GM12891 (cell line): ENCODE measurements at regions not wholly inside any gene's neighbourhood (a gene's known extent, or its start where the extent isn't known, plus 50 kb on each side); places are given as distances from the start of the nearest gene placed in this dataset.

ENCODE experiments used
- DNase-seq: peaks from one replicate; pipeline ENCODE4 v3.0.0; 2011; ENCODE audit warnings: low spot score; ENCODE audit not compliant: insufficient read length
- FAIRE-seq: peaks from 2 replicates; lab custom pipeline; 2011; peaks lifted over from hg19 to GRCh38; lab: Jason Lieb, UNC
- PAX5 ChIP-seq: IDR thresholded peaks from 2 replicates; pipeline ENCODE4 v1.6.1; 2011; ENCODE audit warnings: low read length, moderate library complexity, mild to moderate bottlenecking; ENCODE audit not compliant: insufficient read depth, severe bottlenecking
- POLR2A ChIP-seq: IDR thresholded peaks from 2 replicates; pipeline ENCODE4 v1.6.1; 2011; ENCODE audit warnings: low read depth, low read length, control low read depth
- POLR2AphosphoS5 ChIP-seq: IDR thresholded peaks from 2 replicates; pipeline ENCODE4 v1.6.1; 2011; ENCODE audit warnings: low read depth, low read length, control low read depth
- POU2F2 ChIP-seq: IDR thresholded peaks from 2 replicates; pipeline ENCODE4 v1.6.1; 2011; ENCODE audit warnings: low read depth, mild to moderate bottlenecking, control low read depth, low read length, moderate library complexity
- SPI1 ChIP-seq: IDR thresholded peaks from 2 replicates; pipeline ENCODE4 v1.6.1; 2011; ENCODE audit warnings: low read depth, low read length, control low read depth
- TAF1 ChIP-seq: IDR thresholded peaks from 2 replicates; pipeline ENCODE4 v1.6.1; 2011; ENCODE audit warnings: low read depth, low read length, control low read depth

- FAIRE-seq (no peak), DNase-seq (no peak)
- TF ChIP-seq TAF1 (no peak), PAX5 (no peak), POLR2AphosphoS5 (no peak), SPI1 (no peak), POU2F2 (no peak), POLR2A (no peak)
Observed at GRCh38 chr12:93279565-93280412, 97.9 kb upstream of the NUDT4 start.

GRCh38 chr12:93287149-93287548, 90.6 kb upstream of the NUDT4 start:
- FAIRE-seq: no peak
- TF ChIP-seq TAF1 (no peak), POU2F2 (no peak), PAX5 (no peak), POLR2AphosphoS5 (no peak), POLR2A (no peak), SPI1 (no peak)
- DNase-seq: no peak

DNA sequence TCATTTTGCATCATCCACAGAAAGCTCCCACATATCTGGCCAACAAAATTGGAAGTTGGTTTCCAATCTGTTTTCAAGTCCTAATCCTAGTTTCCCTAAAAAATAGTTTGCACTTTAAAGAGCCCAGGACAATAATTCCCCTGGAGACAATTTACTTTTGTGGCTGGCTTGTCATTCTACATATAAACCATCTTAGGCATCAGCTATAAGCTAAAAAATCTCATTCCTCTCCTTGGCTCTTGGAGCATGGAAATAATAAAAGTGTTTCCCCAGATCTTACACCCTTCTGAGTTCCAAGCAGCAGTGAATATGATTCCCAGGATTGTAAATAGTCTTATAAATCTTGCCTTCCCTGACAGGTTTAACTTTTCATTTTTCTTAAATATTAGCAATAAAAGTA, 89.1 kb upstream of the NUDT4 start:
- no peak for FAIRE-seq
- DNase-seq: no peak
- TF ChIP-seq PAX5 (no peak), TAF1 (no peak), POU2F2 (no peak), POLR2AphosphoS5 (no peak), SPI1 (no peak), POLR2A (no peak)

DNA sequence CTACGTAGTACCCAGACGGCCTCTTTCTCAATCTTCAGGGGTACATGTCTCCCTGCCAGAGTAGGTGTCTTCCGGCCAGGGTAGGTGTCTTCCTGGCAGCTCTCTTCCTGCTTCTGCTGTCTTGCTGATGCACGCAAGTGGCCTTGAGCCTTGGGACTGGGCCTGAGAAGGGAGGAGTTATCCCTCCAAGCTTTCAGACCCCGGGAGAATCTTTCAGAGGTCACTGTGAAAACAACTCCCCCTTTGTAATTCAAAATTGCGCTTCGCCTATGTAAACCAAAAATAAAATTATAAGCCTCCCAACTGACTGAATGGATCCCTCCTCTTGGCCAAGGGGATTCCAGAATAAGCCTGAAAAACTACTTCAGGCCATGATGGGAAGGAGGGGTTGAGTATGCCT, 87.3 kb upstream of the NUDT4 start:
- TF ChIP-seq SPI1: no peak
- TF ChIP-seq PAX5: no peak
- no peak for TF ChIP-seq TAF1
- no peak for TF ChIP-seq POLR2AphosphoS5
- TF ChIP-seq POU2F2: no peak
- no peak for TF ChIP-seq POLR2A
- FAIRE-seq (no peak), DNase-seq (no peak)

DNA sequence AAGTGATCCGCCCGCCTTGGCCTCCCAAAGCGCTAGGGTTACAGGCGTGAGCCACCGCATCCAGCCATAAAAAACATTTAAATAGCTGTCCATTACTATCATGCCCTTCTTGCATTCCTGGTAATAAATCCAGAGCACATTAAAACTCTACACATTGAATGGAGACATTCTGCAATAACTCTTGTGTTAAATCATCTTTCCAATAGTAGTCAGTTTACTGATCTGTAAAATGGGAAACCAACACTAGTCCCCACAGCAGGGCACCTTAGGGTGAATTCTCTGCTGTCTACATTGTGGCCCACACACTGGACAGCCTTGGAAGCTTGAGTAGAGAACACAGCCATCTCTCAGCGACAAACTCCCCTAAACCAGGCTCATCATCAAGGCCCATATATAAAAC, 85.5 kb upstream of the NUDT4 start:
- no peak for TF ChIP-seq POU2F2
- TF ChIP-seq TAF1: no peak
- no peak for TF ChIP-seq PAX5
- TF ChIP-seq POLR2A: no peak
- no peak for TF ChIP-seq SPI1
- TF ChIP-seq POLR2AphosphoS5: no peak

DNA sequence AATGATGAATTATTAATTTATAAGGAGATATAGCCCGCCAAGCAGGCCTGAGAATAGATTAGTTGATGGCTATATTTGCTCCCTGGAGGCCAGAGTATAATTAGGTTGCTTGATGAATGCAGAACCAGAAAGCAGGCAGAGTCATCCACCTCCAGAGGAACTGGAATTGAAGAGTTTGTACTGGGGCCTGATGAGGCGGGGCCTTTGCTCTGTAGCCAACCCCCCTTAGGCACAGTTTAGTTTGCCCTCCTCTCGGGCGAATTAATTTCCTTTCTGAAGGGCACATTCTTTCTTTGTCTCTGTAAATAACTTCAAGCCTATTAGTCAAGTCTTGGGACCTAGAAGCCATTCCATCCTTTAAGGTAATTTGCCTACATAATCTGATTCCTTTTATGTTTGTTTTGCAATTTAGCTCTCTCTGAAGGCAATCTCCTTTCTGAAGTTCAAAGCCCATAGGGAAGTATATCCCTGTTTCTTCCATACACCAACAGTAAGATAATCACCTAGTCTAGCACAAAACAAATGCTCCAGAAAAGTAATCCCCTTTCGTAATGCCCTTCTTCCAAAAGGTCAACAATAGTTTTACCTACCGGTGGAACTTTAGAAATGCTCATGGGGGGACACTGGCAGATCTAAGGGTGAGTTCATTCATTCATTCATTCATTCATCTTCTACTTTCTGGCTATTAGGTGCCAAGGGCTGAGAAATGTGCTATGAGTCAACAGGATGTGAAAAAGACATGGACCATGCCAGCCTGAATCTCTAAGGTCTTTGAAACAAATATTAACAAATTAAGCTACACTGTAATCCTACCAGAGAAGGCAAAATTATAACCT, 84.8 kb upstream of the NUDT4 start:
- FAIRE-seq (no peak), DNase-seq (no peak)
- TF ChIP-seq PAX5 (no peak), TAF1 (no peak), POU2F2 (no peak), POLR2A (no peak), SPI1 (no peak), POLR2AphosphoS5 (no peak)

More for the DNA sequence above, 85.5 kb upstream of the NUDT4 start:
- DNase-seq (no peak), FAIRE-seq (no peak)

GRCh38 chr12:93297032-93297431, 80.7 kb upstream of the NUDT4 start:
- no peak for TF ChIP-seq TAF1
- TF ChIP-seq POLR2A: no peak
- TF ChIP-seq POLR2AphosphoS5: no peak
- TF ChIP-seq SPI1: no peak
- TF ChIP-seq PAX5: no peak
- no peak for TF ChIP-seq POU2F2
- peak; percentile 38 for FAIRE-seq
- no peak for DNase-seq

GRCh38 chr12:93297536-93297935, 80.2 kb upstream of the NUDT4 start:
- no peak for DNase-seq
- FAIRE-seq: no peak
- TF ChIP-seq POLR2A: no peak
- TF ChIP-seq POLR2AphosphoS5: no peak
- TF ChIP-seq TAF1: no peak
- TF ChIP-seq PAX5: no peak
- TF ChIP-seq SPI1: no peak
- no peak for TF ChIP-seq POU2F2

DNA sequence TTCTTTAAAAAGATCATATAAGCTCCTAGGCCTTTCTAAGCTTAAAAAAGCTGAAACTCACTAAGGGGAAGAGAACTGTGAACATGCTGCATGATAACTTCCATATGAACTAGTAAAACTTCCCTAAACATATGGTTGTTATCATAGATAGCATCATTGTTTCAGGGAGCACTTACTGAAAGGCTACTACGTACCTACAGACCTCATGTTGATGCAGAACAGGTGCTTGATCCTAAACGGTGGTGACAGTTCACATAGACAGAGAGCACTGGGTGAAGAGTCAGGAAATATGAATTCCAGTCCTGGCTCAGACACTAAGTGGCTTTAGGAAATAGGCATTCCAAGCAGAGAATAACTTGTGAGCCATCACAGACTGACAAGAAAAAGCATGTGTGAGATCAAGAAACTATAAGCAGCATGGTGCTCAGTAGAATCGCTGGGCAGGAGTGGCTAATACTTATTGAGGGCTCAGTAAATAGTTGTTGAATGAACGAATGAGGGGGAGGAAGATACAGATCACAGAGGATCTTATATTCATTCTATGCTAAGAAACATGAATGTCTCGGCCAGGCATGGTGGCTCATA, 78.4 kb upstream of the NUDT4 start:
- FAIRE-seq (no peak), DNase-seq (no peak)
- TF ChIP-seq SPI1 (no peak), TAF1 (no peak), POU2F2 (no peak)
